IgD-negative memory B cell (primary cell): ENCODE measurements at regions not wholly inside any gene's neighbourhood (a gene's known extent, or its start where the extent isn't known, plus 50 kb on each side); places are given as distances from the start of the nearest gene placed in this dataset.

Experiments
- H3K27ac Mint-ChIP-seq, 3 donors: one replicate each; pipeline ENCODE4 v1.8.0; 2020 to 2022; ENCODE audit warnings: mild to moderate bottlenecking in 3 of 3, mixed read lengths in 3 of 3, moderate library complexity in 1 of 3
- H3K27me3 Mint-ChIP-seq: one replicate; pipeline ENCODE4 v1.8.0; 2021; ENCODE audit warnings: mixed read lengths
- H3K36me3 Mint-ChIP-seq: one replicate; pipeline ENCODE4 v1.8.0; 2020; ENCODE audit warnings: mild to moderate bottlenecking, mixed read lengths
- H3K4me1 Mint-ChIP-seq, 3 donors: one replicate each; pipeline ENCODE4 v1.8.0; 2020 to 2022; ENCODE audit warnings: mixed read lengths in 3 of 3, mild to moderate bottlenecking in 1 of 3
- H3K4me3 Mint-ChIP-seq, 4 donors: one replicate each; pipeline ENCODE4 v1.8.0; 2020 to 2022; ENCODE audit warnings: mild to moderate bottlenecking in 4 of 4, mixed read lengths in 4 of 4, moderate library complexity in 3 of 4
- H3K9me3 Mint-ChIP-seq, 3 donors: one replicate each; pipeline ENCODE4 v1.8.0; 2020 to 2021; ENCODE audit warnings: mixed read lengths in 3 of 3, mild to moderate bottlenecking in 1 of 3

GRCh38 chr16:51490866-51491265, 339.8 kb upstream of the SALL1 start:
- Mint-ChIP-seq H3K36me3 (no peaks in the 10 kb centered on the region), H3K9me3 (peaks cover 2 to 11% (median 4%) of the 10 kb centered on the region in 3 donors), H3K27me3 (no peaks in the 10 kb centered on the region), H3K4me3 (no peak overlapping the region), H3K27ac (no peak overlapping the region), H3K4me1 (peaks cover 0 to 1% (median 0%) of the 10 kb centered on the region in 3 donors)

- H3K9me3 Mint-ChIP-seq = peaks cover 0 to 6% (median 5%) of the 10 kb centered on the region in 3 donors
- H3K36me3 Mint-ChIP-seq = no peaks in the 10 kb centered on the region
- no peak overlapping the region for H3K4me3 Mint-ChIP-seq
- H3K27ac Mint-ChIP-seq = no peak overlapping the region
- no peaks in the 10 kb centered on the region for H3K4me1 Mint-ChIP-seq
- H3K27me3 Mint-ChIP-seq = no peaks in the 10 kb centered on the region
Measured at GRCh38 chr16:51487880-51488279, 336.8 kb upstream of the SALL1 start.

GRCh38 chr16:51474414-51475091, 323.5 kb upstream of the SALL1 start:
- H3K36me3 Mint-ChIP-seq = no peaks in the 10 kb centered on the region
- H3K27ac Mint-ChIP-seq = no peak overlapping the region
- H3K9me3 Mint-ChIP-seq = peaks cover 0 to 13% (median 2%) of the 10 kb centered on the region in 3 donors
- no peaks in the 10 kb centered on the region for H3K27me3 Mint-ChIP-seq
- no peak overlapping the region for H3K4me3 Mint-ChIP-seq
- no peaks in the 10 kb centered on the region for H3K4me1 Mint-ChIP-seq

- H3K4me1 Mint-ChIP-seq = no peaks in the 10 kb centered on the region
- no peak overlapping the region for H3K4me3 Mint-ChIP-seq
- H3K27me3 Mint-ChIP-seq = no peaks in the 10 kb centered on the region
- no peaks in the 10 kb centered on the region for H3K36me3 Mint-ChIP-seq
- no peak overlapping the region for H3K27ac Mint-ChIP-seq
- peaks cover 2 to 17% (median 2%) of the 10 kb centered on the region in 3 donors for H3K9me3 Mint-ChIP-seq
Measured at GRCh38 chr16:51473091-51473490, 322.0 kb upstream of the SALL1 start.

- Mint-ChIP-seq H3K27me3 (no peaks in the 10 kb centered on the region), H3K4me1 (no peaks in the 10 kb centered on the region), H3K36me3 (no peaks in the 10 kb centered on the region), H3K27ac (no peak overlapping the region), H3K4me3 (no peak overlapping the region), H3K9me3 (peaks cover 2 to 12% (median 3%) of the 10 kb centered on the region in 3 donors)
Measured at GRCh38 chr16:51470492-51470891, 319.4 kb upstream of the SALL1 start.

GRCh38 chr16:51464996-51465395, 313.9 kb upstream of the SALL1 start:
- Mint-ChIP-seq H3K27me3 (no peaks in the 10 kb centered on the region), H3K9me3 (peaks cover 1 to 15% (median 2%) of the 10 kb centered on the region in 3 donors), H3K27ac (no peak overlapping the region), H3K4me3 (no peak overlapping the region), H3K4me1 (no peaks in the 10 kb centered on the region), H3K36me3 (no peaks in the 10 kb centered on the region)

- no peaks in the 10 kb centered on the region for H3K27me3 Mint-ChIP-seq
- no peak overlapping the region for H3K4me3 Mint-ChIP-seq
- H3K9me3 Mint-ChIP-seq = peaks cover 0 to 15% (median 2%) of the 10 kb centered on the region in 3 donors
- H3K36me3 Mint-ChIP-seq = no peaks in the 10 kb centered on the region
- no peak overlapping the region for H3K27ac Mint-ChIP-seq
- H3K4me1 Mint-ChIP-seq = no peaks in the 10 kb centered on the region
Measured at GRCh38 chr16:51461255-51461654, 310.2 kb upstream of the SALL1 start.

GRCh38 chr16:51458356-51459140, 307.5 kb upstream of the SALL1 start:
- peaks cover 0 to 12% (median 6%) of the 10 kb centered on the region in 3 donors for H3K9me3 Mint-ChIP-seq
- H3K27me3 Mint-ChIP-seq = no peaks in the 10 kb centered on the region
- no peaks in the 10 kb centered on the region for H3K4me1 Mint-ChIP-seq
- H3K27ac Mint-ChIP-seq = no peak overlapping the region
- no peaks in the 10 kb centered on the region for H3K36me3 Mint-ChIP-seq
- no peak overlapping the region for H3K4me3 Mint-ChIP-seq

- Mint-ChIP-seq H3K9me3 (peaks cover 0 to 10% (median 8%) of the 10 kb centered on the region in 3 donors), H3K27ac (no peak overlapping the region), H3K4me1 (no peaks in the 10 kb centered on the region), H3K4me3 (no peak overlapping the region), H3K27me3 (no peaks in the 10 kb centered on the region), H3K36me3 (no peaks in the 10 kb centered on the region)
Measured at GRCh38 chr16:51457775-51458174, 306.7 kb upstream of the SALL1 start.

- H3K4me3 Mint-ChIP-seq = no peak overlapping the region
- no peak overlapping the region for H3K27ac Mint-ChIP-seq
- no peaks in the 10 kb centered on the region for H3K4me1 Mint-ChIP-seq
- H3K27me3 Mint-ChIP-seq = no peaks in the 10 kb centered on the region
- H3K9me3 Mint-ChIP-seq = peaks cover 2 to 8% (median 3%) of the 10 kb centered on the region in 3 donors
- no peaks in the 10 kb centered on the region for H3K36me3 Mint-ChIP-seq
Measured at GRCh38 chr16:51455398-51455797, 304.3 kb upstream of the SALL1 start.

- Mint-ChIP-seq H3K4me1 (no peaks in the 10 kb centered on the region), H3K27ac (no peak overlapping the region)
Measured at GRCh38 chr16:51453251-51453650, 302.2 kb upstream of the SALL1 start.

GRCh38 chr16:51450909-51451308, 299.8 kb upstream of the SALL1 start:
- no peak overlapping the region for H3K27ac Mint-ChIP-seq
- H3K27me3 Mint-ChIP-seq = no peaks in the 10 kb centered on the region
- no peaks in the 10 kb centered on the region for H3K36me3 Mint-ChIP-seq
- H3K4me3 Mint-ChIP-seq = no peak overlapping the region
- H3K9me3 Mint-ChIP-seq = peaks cover 0 to 7% (median 4%) of the 10 kb centered on the region in 3 donors
- no peaks in the 10 kb centered on the region for H3K4me1 Mint-ChIP-seq

More at GRCh38 chr16:51453251-51453650, 302.2 kb upstream of the SALL1 start:
- Mint-ChIP-seq H3K4me3 (no peak overlapping the region), H3K9me3 (peaks cover under 1 to 8% (median 2%) of the 10 kb centered on the region in 3 donors), H3K36me3 (no peaks in the 10 kb centered on the region), H3K27me3 (no peaks in the 10 kb centered on the region)

- H3K9me3 Mint-ChIP-seq = peaks cover 3 to 10% (median 4%) of the 10 kb centered on the region in 3 donors
- no peak overlapping the region for H3K27ac Mint-ChIP-seq
- H3K36me3 Mint-ChIP-seq = no peaks in the 10 kb centered on the region
- no peaks in the 10 kb centered on the region for H3K27me3 Mint-ChIP-seq
- no peak overlapping the region for H3K4me3 Mint-ChIP-seq
- no peaks in the 10 kb centered on the region for H3K4me1 Mint-ChIP-seq
Measured at GRCh38 chr16:51450376-51450775, 299.3 kb upstream of the SALL1 start.

- no peak overlapping the region for H3K4me3 Mint-ChIP-seq
- H3K4me1 Mint-ChIP-seq = no peaks in the 10 kb centered on the region
- no peaks in the 10 kb centered on the region for H3K27me3 Mint-ChIP-seq
- no peaks in the 10 kb centered on the region for H3K36me3 Mint-ChIP-seq
- peaks cover 4 to 10% (median 4%) of the 10 kb centered on the region in 3 donors for H3K9me3 Mint-ChIP-seq
- no peak overlapping the region for H3K27ac Mint-ChIP-seq
Measured at GRCh38 chr16:51449441-51449840, 298.4 kb upstream of the SALL1 start.

GRCh38 chr16:51445250-51445649, 294.2 kb upstream of the SALL1 start:
- H3K36me3 Mint-ChIP-seq = no peaks in the 10 kb centered on the region
- no peaks in the 10 kb centered on the region for H3K27me3 Mint-ChIP-seq

More at GRCh38 chr16:51445250-51445649, 294.2 kb upstream of the SALL1 start:
- no peaks in the 10 kb centered on the region for H3K4me1 Mint-ChIP-seq
- H3K27ac Mint-ChIP-seq = no peak overlapping the region
- H3K9me3 Mint-ChIP-seq = peaks cover 4 to 5% (median 4%) of the 10 kb centered on the region in 3 donors
- H3K4me3 Mint-ChIP-seq = no peak overlapping the region
